ENCODE measurements at regions not wholly inside any gene's neighbourhood (a gene's known extent, or its start where the extent isn't known, plus 50 kb on each side); places are given as distances from the start of the nearest gene placed in this dataset.

DNA sequence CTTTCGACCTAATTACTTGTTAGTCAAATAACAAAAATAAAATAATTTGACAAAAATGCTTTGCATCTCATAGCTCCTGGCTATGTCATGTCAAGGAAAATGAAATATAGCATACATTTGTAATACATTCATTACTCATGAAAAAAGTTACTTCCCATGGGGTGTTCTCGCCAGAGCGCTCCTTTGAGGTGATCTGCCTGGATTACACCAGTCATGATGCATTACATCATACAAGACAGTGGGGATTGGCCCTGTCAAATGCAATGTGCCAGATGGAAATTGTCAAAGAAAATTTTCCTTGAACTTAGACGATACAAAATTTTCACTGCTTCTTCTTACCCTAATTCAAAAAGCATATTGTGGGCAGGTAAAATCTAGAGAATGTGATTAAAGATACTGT lies 215.6 kb upstream of the B3GALT2 start:
- Histone ChIP-seq H3K4ac (ENCODE audit: low read depth, low read length) (no peak overlapping the region), H4K91ac (ENCODE audit: low read depth, low read length) (no peak overlapping the region), H3K27ac (ENCODE audit: low read depth, low read length) (no peak overlapping the region), H2AFZ (ENCODE audit: insufficient read depth, low read length, poor library complexity) (no peak overlapping the region), H3K79me2 (ENCODE audit: control insufficient read depth, insufficient read depth, low read length, poor library complexity) (no peaks in the 10 kb centered on the region), H3K18ac (ENCODE audit: low read length) (no peak overlapping the region), H3K9ac (ENCODE audit: low read length) (no peak overlapping the region), H3K79me1 (ENCODE audit: low read length) (no peaks in the 10 kb centered on the region), H3K4me1 (ENCODE audit: control insufficient read depth in 1 of 2, insufficient read depth in 2 of 2, low read length in 2 of 2) (no peaks in the 10 kb centered on the region), H4K12ac (ENCODE audit: low read depth, low read length) (no peak overlapping the region), H3K4me3 (ENCODE audit: low read depth, low read length) (no peak overlapping the region), H4K8ac (ENCODE audit: low read depth, low read length) (no peak overlapping the region), H2BK5ac (ENCODE audit: low read depth, low read length, poor library complexity) (no peak overlapping the region), H3K14ac (ENCODE audit: low read length) (no peak overlapping the region), H2BK120ac (ENCODE audit: insufficient read depth, low read length, poor library complexity) (no peak overlapping the region), H3K9me3 (ENCODE audit: insufficient read depth, low read depth, low read length) (no peaks in the 10 kb centered on the region), H3K27me3 (ENCODE audit: insufficient read depth, low read length) (no peaks in the 10 kb centered on the region), H3K36me3 (ENCODE audit: control insufficient read depth in 1 of 2, insufficient read depth in 2 of 2, low read length in 2 of 2) (no peaks in the 10 kb centered on the region), H3K23ac (ENCODE audit: low read length) (no peak overlapping the region), H2AK5ac (ENCODE audit: low read length) (no peak overlapping the region), H2BK12ac (ENCODE audit: low read length) (no peak overlapping the region), H3K4me2 (ENCODE audit: low read length) (no peak overlapping the region)
- no CpG with 5 or more reads among the region's 4 CpGs for WGBS (ENCODE audit: extremely low coverage, insufficient coverage, insufficient read length)
- DNase-seq: no peak

DNA sequence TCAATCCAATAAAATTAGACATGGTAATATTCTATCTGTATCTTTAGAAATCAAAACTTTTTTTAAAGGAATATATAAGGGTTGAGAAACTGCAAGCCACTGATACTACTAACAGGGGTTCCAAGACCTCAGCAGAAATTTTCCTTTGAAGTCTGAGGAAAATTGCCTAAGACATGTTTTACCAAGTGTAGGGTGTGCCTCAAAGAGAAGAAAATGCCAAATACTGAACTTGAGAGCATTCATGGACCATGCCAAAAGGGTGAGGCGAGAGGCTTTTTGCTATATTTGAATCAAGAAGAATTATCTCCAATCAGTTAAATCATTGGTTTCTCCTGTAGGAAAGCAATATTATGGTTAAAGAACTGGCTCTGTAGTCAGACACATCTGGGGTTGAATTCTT lies 207.9 kb upstream of the B3GALT2 start:
- H3K79me1 ChIP-seq (ENCODE audit: low read length): no peaks in the 10 kb centered on the region
- no peak overlapping the region for H2AFZ ChIP-seq (ENCODE audit: insufficient read depth, low read length, poor library complexity)
- no peak overlapping the region for H4K91ac ChIP-seq (ENCODE audit: low read depth, low read length)
- no peaks in the 10 kb centered on the region for H3K36me3 ChIP-seq (ENCODE audit: control insufficient read depth in 1 of 2, insufficient read depth in 2 of 2, low read length in 2 of 2)
- no peak overlapping the region for H2AK5ac ChIP-seq (ENCODE audit: low read length)
- no peak overlapping the region for H3K4me3 ChIP-seq (ENCODE audit: low read depth, low read length)
- H4K8ac ChIP-seq (ENCODE audit: low read depth, low read length): no peak overlapping the region
- no peak overlapping the region for H3K14ac ChIP-seq (ENCODE audit: low read length)
- H3K4me1 ChIP-seq (ENCODE audit: control insufficient read depth in 1 of 2, insufficient read depth in 2 of 2, low read length in 2 of 2): no peaks in the 10 kb centered on the region
- H2BK120ac ChIP-seq (ENCODE audit: insufficient read depth, low read length, poor library complexity): no peak overlapping the region
- H4K12ac ChIP-seq (ENCODE audit: low read depth, low read length): no peak overlapping the region
- H3K27me3 ChIP-seq (ENCODE audit: insufficient read depth, low read length): no peaks in the 10 kb centered on the region
- H3K9ac ChIP-seq (ENCODE audit: low read length): no peak overlapping the region
- no peak overlapping the region for H3K4ac ChIP-seq (ENCODE audit: low read depth, low read length)
- H3K4me2 ChIP-seq (ENCODE audit: low read length): no peak overlapping the region
- no peaks in the 10 kb centered on the region for H3K9me3 ChIP-seq (ENCODE audit: insufficient read depth, low read depth, low read length)
- H3K79me2 ChIP-seq (ENCODE audit: control insufficient read depth, insufficient read depth, low read length, poor library complexity): no peaks in the 10 kb centered on the region
- H3K27ac ChIP-seq (ENCODE audit: low read depth, low read length): no peak overlapping the region
- H3K23ac ChIP-seq (ENCODE audit: low read length): no peak overlapping the region
- no peak overlapping the region for H2BK5ac ChIP-seq (ENCODE audit: low read depth, low read length, poor library complexity)
- H3K18ac ChIP-seq (ENCODE audit: low read length): no peak overlapping the region
- no peak for DNase-seq
- no peak overlapping the region for H2BK12ac ChIP-seq (ENCODE audit: low read length)
- WGBS (ENCODE audit: extremely low coverage, insufficient coverage, insufficient read length): no CpG with 5 or more reads among the region's 1 CpG

DNA sequence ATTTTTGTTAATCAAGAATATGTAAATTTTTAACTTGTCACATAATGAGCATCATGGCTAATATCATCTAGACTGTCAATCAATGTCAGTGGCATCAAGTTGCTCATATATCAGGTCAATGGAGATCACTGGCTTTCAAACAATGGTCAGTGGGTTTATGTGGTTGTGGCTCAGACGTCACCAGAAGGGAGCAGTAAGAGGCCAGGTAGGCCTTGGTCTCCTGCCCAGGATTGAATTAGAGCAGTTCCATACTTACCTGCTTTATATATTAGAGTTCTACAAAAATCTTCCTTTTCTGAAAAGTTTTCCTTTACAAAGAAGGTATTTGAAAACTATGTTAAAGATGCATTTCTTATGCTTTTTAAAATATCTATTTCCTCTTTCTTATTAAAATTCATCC lies 206.3 kb upstream of the B3GALT2 start:
- H4K12ac ChIP-seq (ENCODE audit: low read depth, low read length): no peak overlapping the region
- no peaks in the 10 kb centered on the region for H3K27me3 ChIP-seq (ENCODE audit: insufficient read depth, low read length)
- H2BK120ac ChIP-seq (ENCODE audit: insufficient read depth, low read length, poor library complexity): no peak overlapping the region
- no peaks in the 10 kb centered on the region for H3K36me3 ChIP-seq (ENCODE audit: control insufficient read depth in 1 of 2, insufficient read depth in 2 of 2, low read length in 2 of 2)
- no peaks in the 10 kb centered on the region for H3K79me2 ChIP-seq (ENCODE audit: control insufficient read depth, insufficient read depth, low read length, poor library complexity)
- DNase-seq: no peak
- H3K23ac ChIP-seq (ENCODE audit: low read length): no peak overlapping the region
- H2AK5ac ChIP-seq (ENCODE audit: low read length): no peak overlapping the region
- no peak overlapping the region for H3K4me3 ChIP-seq (ENCODE audit: low read depth, low read length)
- H3K9me3 ChIP-seq (ENCODE audit: insufficient read depth, low read depth, low read length): peaks cover 2% of the 10 kb centered on the region
- WGBS (ENCODE audit: extremely low coverage, insufficient coverage, insufficient read length): no CpG with 5 or more reads among the region's 1 CpG
- H2AFZ ChIP-seq (ENCODE audit: insufficient read depth, low read length, poor library complexity): no peak overlapping the region
- H4K91ac ChIP-seq (ENCODE audit: low read depth, low read length): no peak overlapping the region
- no peaks in the 10 kb centered on the region for H3K79me1 ChIP-seq (ENCODE audit: low read length)
- H3K9ac ChIP-seq (ENCODE audit: low read length): no peak overlapping the region
- H4K8ac ChIP-seq (ENCODE audit: low read depth, low read length): no peak overlapping the region
- no peak overlapping the region for H2BK12ac ChIP-seq (ENCODE audit: low read length)
- H3K4ac ChIP-seq (ENCODE audit: low read depth, low read length): no peak overlapping the region
- H3K27ac ChIP-seq (ENCODE audit: low read depth, low read length): no peak overlapping the region
- H2BK5ac ChIP-seq (ENCODE audit: low read depth, low read length, poor library complexity): no peak overlapping the region
- no peak overlapping the region for H3K18ac ChIP-seq (ENCODE audit: low read length)
- H3K14ac ChIP-seq (ENCODE audit: low read length): no peak overlapping the region
- H3K4me2 ChIP-seq (ENCODE audit: low read length): no peak overlapping the region
- no peaks in the 10 kb centered on the region for H3K4me1 ChIP-seq (ENCODE audit: control insufficient read depth in 1 of 2, insufficient read depth in 2 of 2, low read length in 2 of 2)

DNA sequence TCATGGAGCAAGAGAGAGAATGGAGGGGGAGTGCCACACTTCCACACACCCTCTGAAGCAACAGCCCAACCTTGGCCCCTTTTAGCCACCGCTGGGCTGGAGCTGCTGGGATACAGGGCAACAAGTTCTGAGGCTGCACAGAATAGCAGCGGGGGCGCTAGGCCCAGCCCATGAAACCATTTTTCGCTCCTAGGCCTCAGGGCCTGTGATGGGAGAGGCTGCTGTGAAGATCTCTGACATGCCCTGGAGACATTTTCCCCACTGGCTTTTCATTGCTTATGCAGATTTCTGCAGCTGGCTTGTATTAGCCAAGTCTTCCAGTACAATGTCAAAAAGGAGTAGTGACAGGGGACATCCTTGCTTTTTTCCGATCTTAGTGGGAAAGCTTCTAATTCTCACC lies 202.3 kb upstream of the B3GALT2 start:
- no peak overlapping the region for H4K91ac ChIP-seq (ENCODE audit: low read depth, low read length)
- no peak overlapping the region for H2AFZ ChIP-seq (ENCODE audit: insufficient read depth, low read length, poor library complexity)
- H3K9me3 ChIP-seq (ENCODE audit: insufficient read depth, low read depth, low read length): peaks cover 2% of the 10 kb centered on the region
- no peak overlapping the region for H2BK120ac ChIP-seq (ENCODE audit: insufficient read depth, low read length, poor library complexity)
- no peak overlapping the region for H3K4ac ChIP-seq (ENCODE audit: low read depth, low read length)
- H3K14ac ChIP-seq (ENCODE audit: low read length): no peak overlapping the region
- no CpG with 5 or more reads among the region's 5 CpGs for WGBS (ENCODE audit: extremely low coverage, insufficient coverage, insufficient read length)
- H3K27ac ChIP-seq (ENCODE audit: low read depth, low read length): no peak overlapping the region
- no peaks in the 10 kb centered on the region for H3K79me2 ChIP-seq (ENCODE audit: control insufficient read depth, insufficient read depth, low read length, poor library complexity)
- no peak for DNase-seq
- no peak overlapping the region for H3K4me3 ChIP-seq (ENCODE audit: low read depth, low read length)
- no peaks in the 10 kb centered on the region for H3K4me1 ChIP-seq (ENCODE audit: control insufficient read depth in 1 of 2, insufficient read depth in 2 of 2, low read length in 2 of 2)
- H3K79me1 ChIP-seq (ENCODE audit: low read length): no peaks in the 10 kb centered on the region
- no peaks in the 10 kb centered on the region for H3K27me3 ChIP-seq (ENCODE audit: insufficient read depth, low read length)
- H3K9ac ChIP-seq (ENCODE audit: low read length): no peak overlapping the region
- no peak overlapping the region for H2BK5ac ChIP-seq (ENCODE audit: low read depth, low read length, poor library complexity)
- no peak overlapping the region for H3K18ac ChIP-seq (ENCODE audit: low read length)
- no peaks in the 10 kb centered on the region for H3K36me3 ChIP-seq (ENCODE audit: control insufficient read depth in 1 of 2, insufficient read depth in 2 of 2, low read length in 2 of 2)
- H3K23ac ChIP-seq (ENCODE audit: low read length): no peak overlapping the region
- no peak overlapping the region for H3K4me2 ChIP-seq (ENCODE audit: low read length)
- H4K12ac ChIP-seq (ENCODE audit: low read depth, low read length): no peak overlapping the region
- no peak overlapping the region for H4K8ac ChIP-seq (ENCODE audit: low read depth, low read length)
- H2AK5ac ChIP-seq (ENCODE audit: low read length): no peak overlapping the region
- no peak overlapping the region for H2BK12ac ChIP-seq (ENCODE audit: low read length)
